Left cardiac atrium (tissue), 4 donors: ENCODE measurements at regions not wholly inside any gene's neighbourhood (a gene's known extent, or its start where the extent isn't known, plus 50 kb on each side); places are given as distances from the start of the nearest gene placed in this dataset.
"Not testable (repeated sequence)": the region's sequence is repeated elsewhere in the genome, so short reads cannot be mapped to it uniquely, and the experiment has no call there.

Source experiments
- ATAC-seq, 2 donors: fragments of 200-7000 bp; cut with Tn5 transposase; one replicate each; pipeline ENCODE4 v1.9.1; 2020; ENCODE audit warnings: mild to moderate bottlenecking in 2 of 2, moderate library complexity in 2 of 2
- DNase-seq: peaks from one replicate; pipeline ENCODE4 v3.0.0-alpha.2; 2020
- intact Hi-C, 2 donors: fragments of 100-400 bp; cut with DNase I; formaldehyde crosslinking; loops; one replicate each; pipeline versions ENCODE4 v1.14.1 to v1.15.1; 2022 to 2023
- donor health status: DM: no; HTN: yes; CAD: no.
- donor health status: DM: no; HTN: yes; CAD: no; lungs with severe emphysema.
- donor health status: DM: yes; HTN: yes; CAD: no.
- donor health status: Dilated cardiomyopathy.

DNA sequence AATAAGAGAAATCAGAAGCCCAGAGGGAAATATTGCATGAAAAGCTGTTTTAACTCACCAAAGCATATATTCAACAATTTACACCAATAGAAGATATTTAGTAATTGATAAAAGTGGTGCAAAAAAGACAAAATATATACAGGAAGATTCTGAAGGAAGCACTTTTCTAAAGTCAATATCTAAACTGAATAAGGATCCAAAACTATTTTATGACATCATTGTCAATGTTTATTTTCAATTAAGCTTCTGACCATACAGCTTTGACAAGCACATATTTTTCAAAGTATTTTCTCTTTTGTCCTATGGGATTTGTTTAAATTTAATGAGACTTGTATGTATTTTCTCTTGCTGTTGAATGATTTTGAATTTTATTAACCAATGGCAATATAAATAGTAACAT lies 1716.1 kb downstream of the OLFM4 start:
- intact Hi-C loops = no loop called here
- DNase-seq (no peak), ATAC-seq (no peak)

DNA sequence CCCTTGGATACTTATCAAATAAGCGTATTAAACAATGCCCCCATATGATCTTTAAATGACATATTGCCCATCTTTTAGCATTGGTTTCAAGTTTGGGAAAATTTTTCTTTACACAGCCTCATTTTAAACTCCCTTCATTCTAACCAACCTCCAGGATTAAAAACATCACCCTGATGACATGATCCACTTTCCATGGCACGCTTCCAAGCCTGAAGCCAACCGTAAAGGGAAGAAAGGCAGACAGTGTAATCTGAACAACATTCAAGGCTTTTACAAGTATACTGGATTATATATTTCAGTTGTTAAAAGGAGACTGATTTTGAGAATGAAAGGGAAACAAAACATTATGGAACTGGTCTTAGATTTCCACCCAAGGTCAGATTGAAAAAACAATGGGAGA lies 1721.9 kb downstream of the OLFM4 start:
- ATAC-seq (no peak), DNase-seq (no peak)
- intact Hi-C loops = no loop called here

DNA sequence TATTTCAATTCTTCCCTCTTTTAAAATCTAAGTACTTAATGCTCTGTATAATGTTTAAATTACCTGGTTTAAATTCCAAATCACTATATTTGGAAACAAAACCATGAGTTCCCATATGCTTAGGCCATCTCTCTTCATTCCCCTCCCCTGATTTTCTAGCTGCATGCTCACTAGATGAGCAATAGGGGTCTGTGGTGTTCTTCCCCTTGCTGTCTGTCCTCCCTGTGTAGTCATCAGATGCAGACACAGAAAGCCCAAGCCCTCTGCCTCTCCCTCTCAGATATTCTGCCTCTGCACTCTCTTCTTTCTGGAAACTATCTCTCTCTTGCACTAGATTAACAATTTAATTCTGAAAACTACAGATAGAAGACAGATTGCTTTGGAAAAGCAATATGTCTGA lies 1730.2 kb downstream of the OLFM4 start:
- ATAC-seq (no peak), DNase-seq (no peak)
- intact Hi-C loops = no loop called here

DNA sequence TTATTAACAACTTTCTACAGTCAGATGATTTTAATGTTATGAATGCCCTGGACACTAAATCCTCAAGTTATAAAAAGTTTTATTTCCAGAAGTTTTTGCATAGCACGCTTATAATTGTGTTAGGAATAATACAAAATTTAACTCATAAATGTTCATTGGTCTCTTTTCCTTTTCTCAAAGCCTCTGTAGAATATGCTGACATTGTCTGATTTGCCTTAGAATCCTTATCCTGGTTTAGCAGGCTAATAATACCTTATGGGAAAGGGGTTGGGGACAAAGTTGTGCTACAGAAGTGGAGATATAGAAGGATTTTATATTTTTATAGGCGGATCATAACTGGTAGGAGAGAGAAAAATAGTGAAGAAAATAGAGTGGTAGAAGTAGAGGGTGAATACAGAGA lies 1739.6 kb downstream of the OLFM4 start:
- ATAC-seq (no peak), DNase-seq (no peak)
- intact Hi-C loops = no loop called here

DNA sequence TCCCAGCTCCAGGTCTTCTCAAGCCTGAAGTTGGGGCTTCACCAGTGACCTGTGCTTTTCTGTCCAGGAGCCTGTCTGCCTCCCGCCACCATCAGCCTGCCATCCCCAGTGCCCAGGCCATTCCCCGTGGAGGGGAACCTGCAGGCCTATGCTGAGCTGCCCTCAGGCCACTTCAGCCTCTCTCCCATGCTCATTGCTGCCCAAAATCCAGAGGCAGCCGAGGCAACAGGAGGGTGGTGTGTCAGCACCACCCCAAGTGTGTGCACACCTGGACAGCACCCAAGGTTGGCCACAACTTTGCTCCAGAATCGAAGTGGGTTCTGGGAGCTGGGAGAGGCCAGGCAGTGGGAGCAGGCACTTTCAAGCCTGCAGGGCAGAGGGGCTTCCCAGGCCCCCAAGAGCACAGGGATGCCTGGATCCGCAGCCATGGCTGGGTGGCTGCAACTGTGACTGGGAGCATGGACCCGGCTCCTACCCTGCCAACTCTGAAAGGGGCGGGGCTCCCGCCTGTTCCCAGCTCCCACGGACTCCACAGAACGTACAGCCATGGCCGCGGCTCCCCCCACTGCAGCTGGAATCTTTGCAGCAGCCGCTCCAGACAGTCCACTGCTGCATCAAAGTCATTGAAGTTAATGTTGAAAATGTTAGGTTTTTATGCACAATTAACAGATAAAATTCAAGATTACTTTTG lies 1747.0 kb downstream of the OLFM4 start:
- intact Hi-C loops = no loop called here
- ATAC-seq = no peak
- DNase-seq = no peak

DNA sequence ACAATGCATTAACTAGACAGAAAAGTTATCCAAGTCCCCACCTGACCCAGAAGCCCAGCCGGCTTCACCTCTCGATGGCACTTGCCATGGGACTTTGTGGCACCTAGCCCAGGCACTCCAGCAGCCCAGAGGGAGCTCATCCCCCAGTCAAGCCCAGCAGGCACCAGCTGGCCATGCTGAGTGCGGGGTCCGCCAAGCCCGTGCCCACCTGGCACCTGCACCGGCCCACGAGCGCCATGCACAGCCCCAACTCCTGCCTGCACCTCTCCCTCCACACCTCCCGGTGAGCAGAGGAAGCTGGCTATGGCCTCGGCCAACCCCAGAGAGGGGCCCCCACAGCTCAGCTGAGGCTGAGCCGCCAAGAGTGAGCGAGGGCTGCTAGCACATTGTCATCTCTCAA lies 1759.1 kb downstream of the OLFM4 start:
- ATAC-seq (no peak), DNase-seq (no peak)
- intact Hi-C loops = no loop called here

DNA sequence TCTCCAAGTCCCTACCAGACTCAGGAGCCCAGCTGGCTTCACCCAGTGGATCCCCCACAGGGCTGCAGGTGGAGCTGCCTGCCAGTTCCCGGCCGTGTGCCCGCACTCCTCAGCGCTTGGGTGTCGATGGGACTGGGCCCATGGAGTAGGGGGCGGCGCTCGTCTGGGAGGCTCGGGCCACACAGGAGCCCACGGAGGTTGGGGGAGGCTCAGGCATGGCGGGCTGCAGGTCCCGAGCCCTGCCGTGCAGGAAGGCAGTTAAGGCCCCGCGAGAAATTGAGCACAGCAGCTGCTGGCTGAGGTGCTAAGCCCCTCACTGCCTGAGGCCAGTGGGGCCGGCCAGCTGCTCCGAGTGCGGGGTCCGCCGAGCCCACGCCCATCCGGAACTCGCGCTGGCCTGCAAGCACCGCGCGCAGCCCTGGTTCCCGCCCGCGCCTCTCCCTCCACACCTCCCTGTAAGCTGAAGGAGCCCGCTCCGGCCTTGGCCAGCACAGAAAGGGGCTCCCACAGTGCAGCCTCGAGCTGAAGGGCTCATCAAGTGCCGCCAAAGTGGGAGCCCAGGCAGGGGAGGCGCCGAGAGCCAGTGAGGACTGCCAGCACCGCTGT lies 1771.1 kb downstream of the OLFM4 start:
- intact Hi-C loops = no loop called here
- ATAC-seq (no peak), DNase-seq (no peak)

DNA sequence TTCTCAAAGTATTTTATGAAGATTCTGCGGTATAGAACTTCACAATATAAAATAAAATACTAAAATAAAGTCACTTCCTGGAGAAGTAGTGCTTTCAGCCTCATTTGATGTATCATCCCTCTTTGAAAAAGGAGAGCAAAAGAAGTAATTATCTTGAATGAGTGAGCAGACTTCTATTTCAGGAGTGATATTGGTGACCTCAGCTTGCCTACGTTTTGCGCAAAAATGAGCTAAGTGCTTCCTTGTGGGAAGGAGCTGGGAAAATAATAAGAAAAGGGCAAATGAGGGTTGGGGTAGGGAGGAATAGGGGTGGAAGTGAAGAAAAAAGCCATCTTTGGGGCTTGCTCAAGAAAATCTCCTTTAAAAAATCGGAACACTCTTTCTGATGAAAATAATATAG lies 1773.6 kb downstream of the OLFM4 start:
- intact Hi-C loops = no loop called here
- DNase-seq (no peak), ATAC-seq (no peak)

DNA sequence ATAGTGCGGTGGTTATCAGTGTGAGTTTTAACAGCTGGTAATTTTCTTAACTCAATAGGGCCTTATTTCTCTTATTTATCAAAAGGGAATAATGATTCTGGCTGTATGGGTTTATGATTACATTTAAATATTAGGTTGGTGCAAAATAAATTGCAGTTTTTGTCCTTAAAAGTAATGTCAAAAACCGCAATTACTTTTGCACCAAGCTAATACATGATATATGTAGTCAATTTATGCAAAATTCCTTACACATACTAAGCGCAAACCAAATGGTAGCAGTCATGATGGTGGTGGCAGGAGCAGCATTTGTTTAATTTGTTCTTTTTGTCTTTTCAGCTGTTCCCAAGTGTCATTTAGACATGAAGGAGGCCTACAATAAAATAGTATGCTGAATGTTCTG lies 1777.1 kb downstream of the OLFM4 start:
- no peak for ATAC-seq
- DNase-seq = no peak
- intact Hi-C loops = no loop called here

DNA sequence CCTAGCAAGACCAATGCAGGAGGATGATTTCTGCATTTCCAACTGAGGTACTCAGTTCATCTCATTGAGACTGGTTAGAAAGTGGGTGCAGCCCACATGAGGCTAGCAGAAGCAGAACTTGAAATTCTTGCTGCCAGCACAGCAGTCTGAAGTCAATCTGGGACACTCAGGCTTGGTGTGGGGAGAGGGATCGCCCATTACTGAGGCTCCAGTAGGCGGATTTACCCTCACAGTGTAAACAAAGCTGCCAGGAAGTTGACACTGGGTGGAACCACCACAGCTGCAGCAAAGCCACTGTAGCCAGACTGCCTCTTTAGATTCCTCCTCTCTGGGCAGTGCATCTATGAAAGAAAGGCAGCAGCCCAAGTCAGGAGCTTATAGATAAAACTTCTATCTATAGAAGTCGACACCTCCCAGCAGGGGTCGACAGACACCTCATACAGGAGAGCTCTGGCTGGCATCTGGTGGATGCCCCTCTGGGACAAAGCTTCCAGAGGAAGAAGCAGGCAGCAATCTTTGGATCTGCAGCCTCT lies 1793.4 kb downstream of the OLFM4 start:
- DNase-seq, intact Hi-C loops, ATAC-seq: not testable (repeated sequence)

DNA sequence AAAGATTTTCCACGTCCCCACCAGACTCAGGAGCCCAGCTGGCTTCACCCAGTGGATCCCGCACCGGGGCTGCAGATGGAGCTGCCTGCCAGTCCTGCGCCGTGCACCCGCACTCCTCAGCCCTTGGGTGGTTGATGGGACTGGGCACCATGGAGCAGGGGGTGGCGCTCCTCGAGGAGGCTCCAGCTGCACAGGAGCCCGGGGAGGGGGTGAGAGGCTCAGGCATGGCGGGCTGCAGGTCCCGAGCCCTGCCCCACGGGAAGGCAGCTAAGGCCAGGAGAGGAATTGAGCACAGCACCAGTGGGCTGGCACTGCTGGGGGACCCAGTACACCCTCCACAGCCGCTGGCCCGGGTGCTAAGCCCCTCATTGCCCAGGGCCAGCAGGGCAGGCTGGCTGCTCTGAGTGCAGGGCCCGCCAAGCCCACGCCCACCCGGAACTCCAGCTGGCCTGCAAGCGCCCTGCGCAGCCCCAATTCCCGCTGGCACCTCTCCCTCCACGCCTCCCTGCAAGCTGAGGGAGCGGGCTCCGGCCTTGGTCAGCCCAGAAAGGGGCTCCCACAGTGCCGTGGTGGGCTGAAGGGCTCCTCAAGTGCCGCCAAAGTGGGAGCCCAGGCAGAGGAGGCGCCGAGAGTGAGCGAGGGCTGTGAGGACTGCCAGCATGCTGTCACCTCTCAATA lies 1800.9 kb downstream of the OLFM4 start:
- ATAC-seq, intact Hi-C loops, DNase-seq: not testable (repeated sequence)

DNA sequence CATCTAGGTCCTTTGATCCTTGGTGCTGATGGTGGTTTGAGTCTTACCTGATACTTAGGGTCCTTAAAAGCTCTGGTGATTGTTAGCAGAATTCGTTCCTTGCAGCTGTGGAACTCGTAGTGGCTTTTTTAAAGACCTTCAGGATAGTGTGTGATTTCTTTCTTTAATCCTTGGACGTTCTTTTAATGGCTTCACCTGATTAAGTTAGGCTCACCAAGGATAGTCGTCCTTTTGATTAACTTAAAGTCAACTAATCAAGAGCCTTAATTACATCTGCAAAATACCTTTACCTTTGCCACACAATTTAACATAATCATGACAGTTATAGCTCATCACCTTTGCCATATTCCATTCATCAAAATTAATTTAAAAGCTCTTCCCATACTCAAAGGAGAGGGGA lies 1807.7 kb downstream of the OLFM4 start:
- intact Hi-C loops = no loop called here
- DNase-seq (no peak), ATAC-seq (no peak)

DNA sequence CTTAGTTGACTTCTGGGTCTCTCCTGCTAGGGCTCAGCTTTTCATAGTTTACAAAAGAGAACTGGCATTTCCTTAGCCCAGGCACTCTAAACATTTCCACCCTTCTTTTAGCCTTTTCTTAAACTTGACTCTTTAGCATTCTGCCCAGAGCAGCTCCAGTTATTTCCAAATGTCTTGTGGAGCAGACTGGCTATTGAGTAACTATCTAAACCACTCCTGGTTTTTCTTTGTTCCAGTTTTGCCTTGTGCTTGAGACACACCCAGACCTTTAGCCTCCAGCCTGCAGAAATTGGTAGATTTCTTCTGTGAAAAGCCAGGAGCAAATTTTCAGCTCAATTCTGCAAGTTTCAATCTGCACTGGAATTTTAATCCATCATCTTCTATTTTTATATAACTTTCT lies 1813.1 kb downstream of the OLFM4 start:
- intact Hi-C loops = no loop called here
- DNase-seq (no peak), ATAC-seq (no peak)

DNA sequence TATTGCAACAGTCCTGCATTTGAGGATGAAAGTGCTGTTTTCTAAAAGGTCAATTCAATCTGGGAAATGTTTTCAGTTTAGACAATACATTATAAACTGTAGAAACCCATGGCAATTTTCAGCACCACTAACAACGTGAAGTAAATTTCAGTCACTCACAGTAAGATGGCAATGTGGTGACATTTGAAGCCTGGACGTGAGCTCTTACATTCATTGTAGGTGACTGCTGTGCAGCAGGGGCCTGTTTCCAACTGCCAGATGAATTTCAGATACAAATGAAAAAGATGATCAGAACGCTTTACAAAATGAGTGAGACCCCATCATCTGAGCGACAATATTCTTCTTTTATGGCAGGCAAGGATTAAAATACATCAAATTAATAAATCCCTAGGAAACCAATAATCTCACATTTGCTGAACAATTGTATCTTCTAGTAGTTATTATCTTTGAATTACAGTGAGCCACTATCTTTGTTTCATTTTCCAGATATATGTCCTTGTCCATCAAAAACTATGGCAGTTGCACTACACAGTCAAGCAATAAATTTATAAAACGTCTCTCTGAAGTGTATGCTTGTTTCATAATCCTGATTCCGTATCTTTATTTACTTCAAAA lies 1816.8 kb downstream of the OLFM4 start:
- no peak for ATAC-seq
- DNase-seq = no peak
- intact Hi-C loops = no loop called here

DNA sequence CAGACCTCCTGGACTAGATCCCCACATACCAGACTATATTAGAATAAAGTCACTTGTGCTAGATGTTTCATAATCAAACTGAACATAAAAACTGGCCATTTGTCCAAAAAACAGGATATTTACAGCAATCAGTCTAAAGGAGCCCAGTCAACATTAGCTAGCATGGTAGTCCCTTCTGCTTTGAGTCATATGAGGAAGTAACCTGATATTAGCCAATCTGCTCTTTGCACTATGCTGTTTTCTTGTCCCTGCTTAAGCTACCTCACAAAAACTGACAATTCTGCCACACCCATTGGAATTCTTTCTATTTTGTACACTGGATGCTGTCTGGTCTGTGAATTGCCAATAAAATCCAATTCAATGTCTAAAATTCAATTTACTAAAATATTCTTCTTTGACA lies 1824.2 kb downstream of the OLFM4 start:
- DNase-seq = no peak
- ATAC-seq = no peak
- intact Hi-C loops = no loop called here

DNA sequence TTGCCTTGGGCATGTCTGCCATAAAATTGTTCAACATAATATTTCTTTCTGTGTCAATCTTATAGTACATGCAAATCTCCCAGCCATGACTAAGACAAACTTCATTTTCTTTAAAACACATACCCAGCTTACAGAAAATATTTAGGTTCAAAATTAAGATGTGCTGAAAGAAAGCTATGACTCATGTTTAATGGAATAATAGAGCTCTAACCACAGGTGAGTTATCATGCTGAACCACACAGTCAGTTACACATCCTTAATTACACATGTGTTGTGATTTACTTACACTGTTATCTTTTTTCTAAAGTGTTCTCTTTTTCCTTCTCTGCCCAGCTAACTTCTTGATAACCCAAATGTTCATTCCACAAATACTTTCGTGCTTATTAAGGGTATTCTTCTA lies 1831.2 kb downstream of the OLFM4 start:
- intact Hi-C loops = no loop called here
- ATAC-seq = no peak
- no peak for DNase-seq

DNA sequence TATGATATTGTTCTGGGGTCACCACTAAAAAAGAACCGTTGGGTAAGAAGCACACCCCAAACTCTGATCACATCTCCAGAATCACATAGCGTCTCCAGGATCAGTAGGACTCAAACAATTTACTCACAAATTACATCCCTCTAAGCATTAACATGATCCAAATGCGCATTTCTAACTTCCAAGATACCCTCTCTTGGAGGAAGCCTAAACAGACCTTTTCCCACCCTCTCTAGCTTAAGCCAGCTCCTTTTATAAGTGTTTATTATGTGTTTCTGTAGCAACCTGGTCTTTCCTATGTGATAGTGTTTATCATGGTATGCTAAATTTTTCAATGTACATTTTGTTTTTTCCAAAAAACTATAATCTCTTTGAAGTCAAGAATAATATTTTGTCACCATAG lies 1846.5 kb downstream of the OLFM4 start:
- intact Hi-C loops = no loop called here
- ATAC-seq = no peak
- no peak for DNase-seq

DNA sequence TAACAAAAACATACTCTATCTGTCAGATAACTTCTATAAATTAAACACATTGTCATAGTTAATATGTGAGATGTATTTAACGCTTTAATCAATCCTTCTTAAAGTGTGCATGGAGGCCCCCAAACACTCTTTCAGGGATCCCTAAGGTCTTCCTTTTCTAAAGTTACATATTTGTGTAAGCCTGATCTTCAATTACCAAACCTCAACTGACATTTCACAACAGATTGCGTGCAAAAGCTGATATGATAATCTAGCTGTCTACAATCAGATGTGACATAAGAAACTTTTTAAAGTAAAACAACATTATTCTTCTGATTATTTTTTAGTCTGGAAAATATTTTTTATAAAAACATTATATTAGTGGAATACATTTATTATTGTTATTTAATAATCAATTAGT lies 1850.4 kb downstream of the OLFM4 start:
- no peak for DNase-seq
- intact Hi-C loops = no loop called here

DNA sequence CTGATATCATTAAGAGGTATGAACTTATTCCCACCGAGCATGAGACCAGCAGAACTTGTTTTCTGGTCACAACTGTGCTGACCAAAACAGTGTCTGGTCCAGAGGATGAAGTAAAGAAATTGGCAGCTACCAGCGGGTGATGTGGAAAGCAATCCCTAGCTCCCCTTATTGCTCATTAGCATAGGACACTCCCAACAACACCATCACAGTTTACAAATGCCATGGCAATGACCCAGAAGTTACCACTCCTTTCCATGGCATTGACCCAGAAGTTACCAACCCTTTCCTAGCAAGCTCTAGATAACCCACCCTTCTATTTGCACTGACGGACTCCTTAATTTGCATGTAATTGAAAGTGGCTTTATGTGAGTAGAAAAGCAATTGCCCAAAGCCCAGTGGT lies 1856.1 kb downstream of the OLFM4 start:
- intact Hi-C loops = no loop called here
- no peak for DNase-seq
- no peak for ATAC-seq

More for the DNA sequence above, 1850.4 kb downstream of the OLFM4 start:
- ATAC-seq = no peak

DNA sequence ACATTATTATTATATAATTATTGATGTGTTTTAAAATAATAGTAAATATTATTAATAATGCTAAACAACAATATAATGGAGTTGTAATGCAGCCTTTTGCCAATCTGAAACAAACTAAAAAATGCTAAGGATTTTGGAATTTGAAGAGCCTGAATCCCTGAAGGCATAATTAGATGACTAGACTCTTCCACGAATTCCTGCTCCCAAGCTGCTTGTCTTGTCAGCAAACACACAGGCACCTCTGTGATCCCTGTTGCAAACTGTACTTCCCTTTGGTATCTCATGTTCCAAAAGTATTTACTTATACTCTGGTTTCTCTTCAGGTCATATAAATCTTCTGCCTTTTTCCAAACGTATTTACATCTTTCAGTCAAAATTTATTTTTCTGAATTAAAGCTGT lies 1862.4 kb downstream of the OLFM4 start:
- ATAC-seq (no peak), DNase-seq (no peak)
- intact Hi-C loops = no loop called here
